GM12878 (cell line): ENCODE measurements at regions not wholly inside any gene's neighbourhood (a gene's known extent, or its start where the extent isn't known, plus 50 kb on each side); places are given as distances from the start of the nearest gene placed in this dataset.

Experiments used
- ATAC-seq: fragments of 200-7000 bp; cut with Tn5 transposase; 3 replicates; pipeline ENCODE4 v1.9.1; 2020; ENCODE audit warnings: mild to moderate bottlenecking, moderate library complexity
- BruUV-seq: library from RNA; stranded (reverse); fragments of 400-500 nt; replicated peaks from 2 replicates; lab custom pipeline; 2021; lab: Mats Ljungman, UMichigan
- CTCF ChIA-PET: fragments of 300-600 bp; sonication (Branson Sonifier 250); formaldehyde crosslinking; extraction: SDS; loops from one replicate; lab custom pipeline; 2021; ENCODE audit warnings: inconsistent platforms; lab: Yijun Ruan, JAX
- POLR2A ChIA-PET: fragments of 350-600 bp; formaldehyde crosslinking; extraction: SDS; loops from one replicate; lab custom pipeline; 2021; ENCODE audit warnings: inconsistent platforms; lab: Charles Lee
- RAD21 ChIA-PET: fragments of 300-600 bp; sonication (Branson Sonifier 250); formaldehyde crosslinking; loops from one replicate; lab custom pipeline; 2023; ENCODE audit warnings: antibody characterized with exemption; ENCODE audit not compliant: unreplicated experiment; lab: Charles Lee
- SMC1A ChIA-PET: fragments of 300-600 bp; sonication (Branson Sonifier 250); formaldehyde crosslinking; loops from one replicate; lab custom pipeline; 2023; ENCODE audit not compliant: unreplicated experiment, uncharacterized antibody; lab: Charles Lee
- DNase-seq: peaks from one replicate; pipeline ENCODE4 v3.0.0-alpha.2; 2011; ENCODE audit warnings: low read depth, low spot score
- FAIRE-seq: peaks from 3 replicates; lab custom pipeline; 2011; peaks lifted over from hg19 to GRCh38; lab: Jason Lieb, UNC
- H2AFZ ChIP-seq: 2 replicates; pipeline ENCODE4 v1.6.0; 2011; ENCODE audit warnings: low read depth, low read length, control low read depth; ENCODE audit not compliant: control insufficient read depth
- H3K27ac ChIP-seq: 2 replicates; pipeline ENCODE4 v1.5.1; 2011; ENCODE audit warnings: control low read depth; ENCODE audit not compliant: control insufficient read depth, insufficient read depth
- H3K27me3 ChIP-seq, 2 experiments: replicated peaks in 1 of 2; 2 replicates each; pipeline versions ENCODE4 v1.6.0 to v1.6.1; 2011; ENCODE audit warnings: low read length in 1 of 2; ENCODE audit not compliant: control insufficient read depth in 2 of 2, insufficient read depth in 2 of 2
- H3K36me3 ChIP-seq, 2 experiments: 2 replicates each; pipeline ENCODE4 v1.5.1; 2011; ENCODE audit warnings: low read length in 1 of 2; ENCODE audit not compliant: control insufficient read depth in 2 of 2, insufficient read depth in 2 of 2
- H3K4me1 ChIP-seq: 2 replicates; pipeline ENCODE4 v1.6.1; 2011; ENCODE audit warnings: mild to moderate bottlenecking, low read length, moderate library complexity, mixed read lengths; ENCODE audit not compliant: control insufficient read depth, insufficient read depth
- H3K4me2 ChIP-seq: 2 replicates; pipeline ENCODE4 v1.6.0; 2011; ENCODE audit warnings: control low read depth; ENCODE audit not compliant: control insufficient read depth, insufficient read depth
- H3K4me3 ChIP-seq: fragments of 200-600 bp; sonication (generic); 2 replicates; pipeline ENCODE4 v1.5.1; 2016
- H3K79me2 ChIP-seq: 2 replicates; pipeline ENCODE4 v1.6.0; 2011; ENCODE audit warnings: low read length; ENCODE audit not compliant: control insufficient read depth, insufficient read depth
- H3K9ac ChIP-seq: 2 replicates; pipeline ENCODE4 v1.8.0; 2011; ENCODE audit warnings: low read length, control low read depth, mixed read lengths; ENCODE audit not compliant: control insufficient read depth, insufficient read depth
- H3K9me3 ChIP-seq: replicated peaks from 3 replicates; pipeline ENCODE4 v1.5.1; 2011; ENCODE audit warnings: mild to moderate bottlenecking, low read length; ENCODE audit not compliant: control insufficient read depth, insufficient read depth
- H4K20me1 ChIP-seq: 2 replicates; pipeline ENCODE4 v1.6.0; 2011; ENCODE audit not compliant: control insufficient read depth, insufficient read depth
- BCL11A ChIP-seq: IDR thresholded peaks from 2 replicates; pipeline ENCODE4 v1.6.1; 2011; ENCODE audit warnings: low read depth, low read length
- CREM ChIP-seq: IDR thresholded peaks from 2 replicates; pipeline ENCODE4 v1.6.1; 2014; ENCODE audit warnings: antibody characterized with exemption, low read depth
- MYC ChIP-seq: IDR thresholded peaks from 2 replicates; pipeline ENCODE4 v1.6.1; 2011; ENCODE audit warnings: mild to moderate bottlenecking, low read length, moderate library complexity, inconsistent platforms; ENCODE audit not compliant: insufficient read depth, insufficient replicate concordance, insufficient read length, severe bottlenecking
- NFIC ChIP-seq: IDR thresholded peaks from 2 replicates; pipeline ENCODE4 v1.6.1; 2012; ENCODE audit warnings: low read depth, mild to moderate bottlenecking, inconsistent platforms, low read length, moderate library complexity
- POU2F2 ChIP-seq: IDR thresholded peaks from 3 replicates; pipeline ENCODE4 v1.6.1; 2011; ENCODE audit warnings: low read depth, mild to moderate bottlenecking, low read length, borderline replicate concordance
- RB1 ChIP-seq: fragments of 450-650 bp; formaldehyde crosslinking; IDR thresholded peaks from 2 replicates; pipeline ENCODE4 v1.6.1; 2017; ENCODE audit warnings: mild to moderate bottlenecking, borderline replicate concordance
- SUZ12 ChIP-seq: fragments of 200-600 bp; sonication (generic); IDR thresholded peaks from one replicate; pipeline ENCODE4 v1.6.1; 2018; ENCODE audit warnings: antibody characterized with exemption, mild to moderate bottlenecking; ENCODE audit not compliant: unreplicated experiment
- TCF7 ChIP-seq: IDR thresholded peaks from 2 replicates; pipeline ENCODE4 v1.6.1; 2014; ENCODE audit warnings: antibody characterized with exemption, borderline replicate concordance
- WGBS: methylation state at CpG from one replicate; pipeline ENCODE4 v1.1.6; 2016; ENCODE audit warnings: low lambda C conversion rate; ENCODE audit not compliant: insufficient replicate concordance, insufficient coverage; ENCODE audit errors: missing lambda C conversion rate; 5-methylcytosine and 5-hydroxymethylcytosine counted together
- in situ Hi-C: fragments of 300-500 bp; cut with MboI; formaldehyde crosslinking; loops from 9 replicates; pipeline ENCODE4 v1.14.3; 2018; ENCODE audit warnings: mixed read lengths
- intact Hi-C: fragments of 100-400 bp; cut with micrococcal nuclease; formaldehyde crosslinking; loops from one replicate; pipeline ENCODE4 v1.14.2; 2022; ENCODE audit not compliant: unreplicated experiment
- TF ChIP-seq, protein P1 (sequence below): fragments of 450-650 bp; IDR thresholded peaks from 2 replicates; pipeline ENCODE4 v1.6.1; 2017; ENCODE audit warnings: low read depth, mild to moderate bottlenecking, moderate library complexity

DNA sequence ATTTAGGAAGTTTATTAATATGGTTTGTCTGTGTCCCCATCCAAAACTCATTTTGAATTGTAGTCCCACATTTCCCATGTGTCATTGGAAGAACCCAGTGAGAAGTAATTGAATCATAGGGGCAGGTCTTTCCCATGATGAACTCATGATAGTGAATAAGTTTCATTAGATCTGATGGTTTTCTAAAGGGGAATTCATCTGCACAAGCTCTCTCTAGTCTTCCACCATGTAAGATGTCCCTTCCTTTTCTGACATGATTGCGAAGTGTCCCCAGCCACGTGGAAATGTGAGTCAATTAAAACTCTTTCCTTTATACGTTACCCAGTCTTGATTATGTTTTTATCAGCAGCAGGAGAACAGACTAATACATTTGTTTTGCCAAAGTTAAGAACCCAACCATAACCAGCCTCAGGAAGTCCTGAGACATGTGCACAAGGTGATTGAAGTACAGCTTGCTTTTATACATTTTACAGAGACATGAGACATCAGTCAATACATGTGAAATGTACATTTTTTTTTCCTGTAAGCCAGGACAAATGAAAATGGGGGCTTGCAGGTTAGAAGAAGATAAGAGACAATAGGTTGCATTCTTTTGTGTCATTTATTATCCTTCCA, 1136.7 kb downstream of the TMEM121 start:
- BruUV-seq, result no TSS peak
- no peak overlapping the region for H3K4me3 ChIP-seq
- H3K27me3 ChIP-seq, result peaks cover 0 to 3% of the 10 kb centered on the region in 2 experiments; a peak in 1 of 4 replicates
- in situ Hi-C loops, result no loop called here
- H3K9ac ChIP-seq, result no peak overlapping the region
- SMC1A ChIA-PET, result interaction anchor here (0.8 to 2.1 kb wide), 11 partner anchors 9 to 212 kb away, joined by 3 to 9 read pairs (median 4); no protein-coding TSS in a partner anchor
- H3K79me2 ChIP-seq, result no peaks in the 10 kb centered on the region
- H4K20me1 ChIP-seq, result no peaks in the 10 kb centered on the region
- TF ChIP-seq POU2F2 (no peak), BCL11A (no peak), NFIC (no peak), RB1 (no peak), TCF7 (no peak), SUZ12 (no peak), MYC (no peak), CREM (no peak)
- TF ChIP-seq, protein P1, sequence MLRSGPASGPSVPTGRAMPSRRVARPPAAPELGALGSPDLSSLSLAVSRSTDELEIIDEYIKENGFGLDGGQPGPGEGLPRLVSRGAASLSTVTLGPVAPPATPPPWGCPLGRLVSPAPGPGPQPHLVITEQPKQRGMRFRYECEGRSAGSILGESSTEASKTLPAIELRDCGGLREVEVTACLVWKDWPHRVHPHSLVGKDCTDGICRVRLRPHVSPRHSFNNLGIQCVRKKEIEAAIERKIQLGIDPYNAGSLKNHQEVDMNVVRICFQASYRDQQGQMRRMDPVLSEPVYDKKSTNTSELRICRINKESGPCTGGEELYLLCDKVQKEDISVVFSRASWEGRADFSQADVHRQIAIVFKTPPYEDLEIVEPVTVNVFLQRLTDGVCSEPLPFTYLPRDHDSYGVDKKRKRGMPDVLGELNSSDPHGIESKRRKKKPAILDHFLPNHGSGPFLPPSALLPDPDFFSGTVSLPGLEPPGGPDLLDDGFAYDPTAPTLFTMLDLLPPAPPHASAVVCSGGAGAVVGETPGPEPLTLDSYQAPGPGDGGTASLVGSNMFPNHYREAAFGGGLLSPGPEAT, result no peak
- no peak overlapping the region for H3K4me2 ChIP-seq
- FAIRE-seq (no peak), DNase-seq (no peak), ATAC-seq (no peak)
- CTCF ChIA-PET, result interaction anchor here (0.6 to 5.0 kb wide), 73 partner anchors 9 to 246 kb away, joined by 3 to 95 read pairs (median 5); no protein-coding TSS in a partner anchor
- no peak overlapping the region for H3K27ac ChIP-seq
- no peak overlapping the region; the same call in 1 of the 2 replicates for H2AFZ ChIP-seq
- no peaks in the 10 kb centered on the region for H3K9me3 ChIP-seq
- POLR2A ChIA-PET, result no interaction called here
- H3K36me3 ChIP-seq, result no peaks in the 10 kb centered on the region
- no peaks in the 10 kb centered on the region for H3K4me1 ChIP-seq
- RAD21 ChIA-PET, result interaction anchor here (0.9 to 2.1 kb wide), 6 partner anchors 11 to 210 kb away, joined by 3 to 6 read pairs (median 4); no protein-coding TSS in a partner anchor
- intact Hi-C loops, result loop anchor here (5.0 kb wide), 2 partner anchors 51 to 801 kb away; no protein-coding TSS in a partner anchor
- WGBS, result 68% methylated on average over 3 of the region's 3 CpGs
